HFFc6 (cell line): ENCODE measurements at regions not wholly inside any gene's neighbourhood (a gene's known extent, or its start where the extent isn't known, plus 50 kb on each side); places are given as distances from the start of the nearest gene placed in this dataset.

Experiments
- DNase-seq: peaks from one replicate; pipeline ENCODE4 v3.0.0-alpha.2; 2018
- H3K27ac Mint-ChIP-seq: 2 replicates; pipeline ENCODE4 v1.8.0; 2020; ENCODE audit warnings: mild to moderate bottlenecking, mixed read lengths
- H3K27me3 Mint-ChIP-seq: 2 replicates; pipeline ENCODE4 v1.8.0; 2021; ENCODE audit warnings: mild to moderate bottlenecking, moderate library complexity, mixed read lengths; ENCODE audit not compliant: insufficient read depth
- H3K36me3 Mint-ChIP-seq: 2 replicates; pipeline ENCODE4 v1.8.0; 2021; ENCODE audit warnings: low read depth, mixed read lengths
- H3K4me1 Mint-ChIP-seq: 2 replicates; pipeline ENCODE4 v1.8.0; 2020; ENCODE audit warnings: low read depth, mixed read lengths
- H3K4me3 Mint-ChIP-seq: 2 replicates; pipeline ENCODE4 v1.8.0; 2020; ENCODE audit warnings: mild to moderate bottlenecking, moderate library complexity, mixed read lengths
- H3K9me3 Mint-ChIP-seq: 2 replicates; pipeline ENCODE4 v1.8.0; 2020; ENCODE audit warnings: mild to moderate bottlenecking, mixed read lengths
- CTCF ChIP-seq: fragments of 200-600 bp; sonication (generic); IDR thresholded peaks from 2 replicates; pipeline ENCODE4 v1.5.0; 2021; ENCODE audit warnings: antibody characterized with exemption, mild to moderate bottlenecking

- Mint-ChIP-seq H3K4me3 (no peak overlapping the region), H3K36me3 (no peaks in the 10 kb centered on the region), H3K9me3 (no peaks in the 10 kb centered on the region)
Observed at GRCh38 chr2:126799301-126799700, 99.4 kb upstream of the TEX51 start.

GRCh38 chr2:126801473-126801872 is 97.2 kb upstream of the TEX51 start:
- TF ChIP-seq CTCF: no peak
- no peak overlapping the region for H3K4me3 Mint-ChIP-seq
- no peak overlapping the region for H3K27ac Mint-ChIP-seq
- H3K9me3 Mint-ChIP-seq: no peaks in the 10 kb centered on the region
- H3K4me1 Mint-ChIP-seq: no peaks in the 10 kb centered on the region
- 0 out of 2 replicates have a peak, but pooled peaks cover 2% of the 10 kb centered on the region for H3K27me3 Mint-ChIP-seq
- no peak for DNase-seq
- H3K36me3 Mint-ChIP-seq: no peaks in the 10 kb centered on the region

More at GRCh38 chr2:126799301-126799700, 99.4 kb upstream of the TEX51 start:
- no peaks in the 10 kb centered on the region for H3K4me1 Mint-ChIP-seq
- no peak overlapping the region for H3K27ac Mint-ChIP-seq
- H3K27me3 Mint-ChIP-seq: peaks cover 10% of the 10 kb centered on the region; the same call in 1 of the 2 replicates
- DNase-seq: no peak
- no peak for TF ChIP-seq CTCF

GRCh38 chr2:126802316-126802715 is 96.4 kb upstream of the TEX51 start:
- no peak overlapping the region for H3K27ac Mint-ChIP-seq
- TF ChIP-seq CTCF: no peak
- no peak for DNase-seq
- no peaks in the 10 kb centered on the region for H3K4me1 Mint-ChIP-seq
- H3K27me3 Mint-ChIP-seq: 0 out of 2 replicates have a peak, but pooled peaks cover 2% of the 10 kb centered on the region
- no peaks in the 10 kb centered on the region for H3K9me3 Mint-ChIP-seq
- H3K36me3 Mint-ChIP-seq: no peaks in the 10 kb centered on the region
- no peak overlapping the region for H3K4me3 Mint-ChIP-seq

GRCh38 chr2:126802774-126803433 is 95.8 kb upstream of the TEX51 start:
- H3K27ac Mint-ChIP-seq: no peak overlapping the region
- H3K36me3 Mint-ChIP-seq: no peaks in the 10 kb centered on the region
- no peak for DNase-seq
- no peaks in the 10 kb centered on the region for H3K9me3 Mint-ChIP-seq
- TF ChIP-seq CTCF: no peak
- H3K4me3 Mint-ChIP-seq: no peak overlapping the region
- no peaks in the 10 kb centered on the region for H3K4me1 Mint-ChIP-seq
- 0 out of 2 replicates have a peak, but pooled peaks cover 2% of the 10 kb centered on the region for H3K27me3 Mint-ChIP-seq

GRCh38 chr2:126803434-126803775 is 95.3 kb upstream of the TEX51 start:
- Mint-ChIP-seq H3K4me1 (no peaks in the 10 kb centered on the region), H3K27me3 (no peaks in the 10 kb centered on the region), H3K4me3 (no peak overlapping the region), H3K27ac (no peak overlapping the region), H3K36me3 (no peaks in the 10 kb centered on the region), H3K9me3 (no peaks in the 10 kb centered on the region)
- no peak for DNase-seq
- TF ChIP-seq CTCF: no peak
